OCI-LY1 (cell line): ENCODE measurements at regions not wholly inside any gene's neighbourhood (a gene's known extent, or its start where the extent isn't known, plus 50 kb on each side); places are given as distances from the start of the nearest gene placed in this dataset.

Source experiments
- H2AFZ ChIP-seq: fragments of 200-600 bp; sonication (generic), shearing (Covaris generic); 2 replicates; pipeline ENCODE4 v1.6.0; 2014; ENCODE audit warnings: antibody characterized with exemption, mild to moderate bottlenecking, low read length
- H3F3A ChIP-seq: fragments of 200-600 bp; sonication (generic), shearing (Covaris generic); 2 replicates; pipeline ENCODE4 v1.6.0; 2014; ENCODE audit warnings: mild to moderate bottlenecking, antibody characterized with exemption, low read length, moderate library complexity; ENCODE audit not compliant: insufficient read depth
- H3K27ac ChIP-seq: fragments of 200-600 bp; sonication (generic); 2 replicates; pipeline ENCODE4 v1.5.1; 2014; ENCODE audit warnings: low read length, mixed run types, mild to moderate bottlenecking, low read depth; ENCODE audit not compliant: poor library complexity, severe bottlenecking
- H3K27me3 ChIP-seq: fragments of 200-600 bp; sonication (generic); 2 replicates; pipeline ENCODE4 v1.6.0; 2014; ENCODE audit warnings: antibody characterized with exemption, mild to moderate bottlenecking, low read length, moderate library complexity; ENCODE audit not compliant: insufficient read depth
- H3K36me3 ChIP-seq: fragments of 200-600 bp; sonication (generic); 2 replicates; pipeline ENCODE4 v1.6.1; 2014; ENCODE audit warnings: mild to moderate bottlenecking, antibody characterized with exemption, low read length, moderate library complexity, mixed read lengths; ENCODE audit not compliant: insufficient read depth
- H3K4me1 ChIP-seq: fragments of 200-600 bp; sonication (generic); 2 replicates; pipeline ENCODE4 v1.5.1; 2014; ENCODE audit warnings: mild to moderate bottlenecking, low read length, moderate library complexity; ENCODE audit not compliant: insufficient read depth, severe bottlenecking
- H3K4me2 ChIP-seq: fragments of 200-600 bp; sonication (generic), shearing (Covaris generic); 2 replicates; pipeline ENCODE4 v1.6.1; 2014; ENCODE audit warnings: low read length
- H3K4me3 ChIP-seq: fragments of 200-600 bp; sonication (generic); 2 replicates; pipeline ENCODE4 v1.5.1; 2014; ENCODE audit warnings: low read length, low read depth, mild to moderate bottlenecking, mixed read lengths; ENCODE audit not compliant: poor library complexity, severe bottlenecking
- H3K79me2 ChIP-seq: fragments of 200-600 bp; shearing (Covaris generic); 2 replicates; pipeline ENCODE4 v1.6.1; 2016; ENCODE audit warnings: mixed run types, low read length, mixed read lengths; ENCODE audit not compliant: insufficient read depth
- H3K9ac ChIP-seq: fragments of 200-600 bp; sonication (generic), shearing (Covaris generic); 2 replicates; pipeline ENCODE4 v1.6.1; 2014; ENCODE audit warnings: mild to moderate bottlenecking, low read length, mixed read lengths
- H3K9me2 ChIP-seq: fragments of 200-600 bp; sonication (generic), shearing (Covaris generic); 2 replicates; pipeline ENCODE4 v1.6.1; 2014; ENCODE audit warnings: low read depth, mild to moderate bottlenecking, low read length, mixed read lengths
- H3K9me3 ChIP-seq: fragments of 200-600 bp; shearing (Covaris generic); 2 replicates; pipeline ENCODE4 v1.6.1; 2014; ENCODE audit warnings: low read length, mixed read lengths
- H4K20me1 ChIP-seq: fragments of 200-600 bp; sonication (generic), shearing (Covaris generic); 2 replicates; pipeline ENCODE4 v1.6.0; 2016; ENCODE audit warnings: mild to moderate bottlenecking, low read length; ENCODE audit not compliant: insufficient read depth
- EZH2 ChIP-seq: fragments of 200-600 bp; sonication (generic), shearing (Covaris generic); IDR thresholded peaks from 2 replicates; pipeline ENCODE4 v1.8.0; 2017; ENCODE audit warnings: borderline replicate concordance, mixed run types, mild to moderate bottlenecking, antibody characterized with exemption, low read length, moderate library complexity, mixed read lengths
- TF ChIP-seq, protein P1 (sequence below): fragments of 200-600 bp; sonication (generic), shearing (Covaris generic); IDR thresholded peaks from 2 replicates; pipeline ENCODE4 v1.5.1; 2017; ENCODE audit warnings: mild to moderate bottlenecking, antibody characterized with exemption, low read length, moderate library complexity, mixed read lengths

- Histone ChIP-seq H2AFZ (no peak overlapping the region), H3K9me3 (no peaks in the 10 kb centered on the region), H3K27ac (no peak overlapping the region), H4K20me1 (no peaks in the 10 kb centered on the region), H3K79me2 (no peaks in the 10 kb centered on the region), H3K4me1 (no peaks in the 10 kb centered on the region), H3K27me3 (no peaks in the 10 kb centered on the region), H3K9me2 (no peaks in the 10 kb centered on the region), H3K4me3 (no peak overlapping the region), H3F3A (no peaks in the 10 kb centered on the region), H3K9ac (no peak overlapping the region), H3K36me3 (no peaks in the 10 kb centered on the region), H3K4me2 (no peak overlapping the region)
- TF ChIP-seq, protein P1, sequence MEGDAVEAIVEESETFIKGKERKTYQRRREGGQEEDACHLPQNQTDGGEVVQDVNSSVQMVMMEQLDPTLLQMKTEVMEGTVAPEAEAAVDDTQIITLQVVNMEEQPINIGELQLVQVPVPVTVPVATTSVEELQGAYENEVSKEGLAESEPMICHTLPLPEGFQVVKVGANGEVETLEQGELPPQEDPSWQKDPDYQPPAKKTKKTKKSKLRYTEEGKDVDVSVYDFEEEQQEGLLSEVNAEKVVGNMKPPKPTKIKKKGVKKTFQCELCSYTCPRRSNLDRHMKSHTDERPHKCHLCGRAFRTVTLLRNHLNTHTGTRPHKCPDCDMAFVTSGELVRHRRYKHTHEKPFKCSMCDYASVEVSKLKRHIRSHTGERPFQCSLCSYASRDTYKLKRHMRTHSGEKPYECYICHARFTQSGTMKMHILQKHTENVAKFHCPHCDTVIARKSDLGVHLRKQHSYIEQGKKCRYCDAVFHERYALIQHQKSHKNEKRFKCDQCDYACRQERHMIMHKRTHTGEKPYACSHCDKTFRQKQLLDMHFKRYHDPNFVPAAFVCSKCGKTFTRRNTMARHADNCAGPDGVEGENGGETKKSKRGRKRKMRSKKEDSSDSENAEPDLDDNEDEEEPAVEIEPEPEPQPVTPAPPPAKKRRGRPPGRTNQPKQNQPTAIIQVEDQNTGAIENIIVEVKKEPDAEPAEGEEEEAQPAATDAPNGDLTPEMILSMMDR, result no peak
- TF ChIP-seq EZH2, result no peak
Measured at GRCh38 chr3:146672941-146673340, 67.8 kb upstream of the PLSCR5 start.

- no peak overlapping the region for H3K4me3 ChIP-seq
- no peak overlapping the region for H3K27ac ChIP-seq
- TF ChIP-seq, protein P1, result no peak
- TF ChIP-seq EZH2, result no peak
- H3K9ac ChIP-seq, result no peak overlapping the region
- H3K9me2 ChIP-seq, result no peaks in the 10 kb centered on the region
- no peaks in the 10 kb centered on the region for H3K36me3 ChIP-seq
- H3F3A ChIP-seq, result no peaks in the 10 kb centered on the region
- no peak overlapping the region for H3K4me2 ChIP-seq
- H4K20me1 ChIP-seq, result no peaks in the 10 kb centered on the region
- no peaks in the 10 kb centered on the region for H3K79me2 ChIP-seq
- no peaks in the 10 kb centered on the region for H3K4me1 ChIP-seq
- H3K9me3 ChIP-seq, result no peaks in the 10 kb centered on the region
- no peak overlapping the region for H2AFZ ChIP-seq
- H3K27me3 ChIP-seq, result no peaks in the 10 kb centered on the region
Measured at GRCh38 chr3:146664403-146664802, 59.3 kb upstream of the PLSCR5 start.

- Histone ChIP-seq H3K36me3 (no peaks in the 10 kb centered on the region), H3K4me2 (no peak overlapping the region), H3K27ac (no peak overlapping the region), H3K9ac (no peak overlapping the region), H3K27me3 (no peaks in the 10 kb centered on the region), H3K4me3 (no peak overlapping the region), H3K9me3 (no peaks in the 10 kb centered on the region), H3K9me2 (no peaks in the 10 kb centered on the region), H2AFZ (no peak overlapping the region), H4K20me1 (no peaks in the 10 kb centered on the region), H3F3A (no peaks in the 10 kb centered on the region), H3K4me1 (no peaks in the 10 kb centered on the region), H3K79me2 (no peaks in the 10 kb centered on the region)
- TF ChIP-seq EZH2, result no peak
- TF ChIP-seq, protein P1, result no peak
Measured at GRCh38 chr3:146658841-146659240, 53.7 kb upstream of the PLSCR5 start.
